GM19452 (cell line): ENCODE measurements at regions not wholly inside any gene's neighbourhood (a gene's known extent, or its start where the extent isn't known, plus 50 kb on each side); places are given as distances from the start of the nearest gene placed in this dataset.

Source experiments
- ATAC-seq: cut with Tn5 transposase; IDR thresholded peaks from one replicate; pipeline ENCODE4 v1.9.1; 2021; ENCODE audit not compliant: unreplicated experiment

GRCh38 chr4:53653484-53654053, 62.3 kb upstream of the LNX1 start:
- ATAC-seq = peak; percentile 70

GRCh38 chr4:53651156-53651735, 60.0 kb upstream of the LNX1 start:
- no peak for ATAC-seq

GRCh38 chr4:53649357-53649756, 58.1 kb upstream of the LNX1 start:
- ATAC-seq = no peak

DNA sequence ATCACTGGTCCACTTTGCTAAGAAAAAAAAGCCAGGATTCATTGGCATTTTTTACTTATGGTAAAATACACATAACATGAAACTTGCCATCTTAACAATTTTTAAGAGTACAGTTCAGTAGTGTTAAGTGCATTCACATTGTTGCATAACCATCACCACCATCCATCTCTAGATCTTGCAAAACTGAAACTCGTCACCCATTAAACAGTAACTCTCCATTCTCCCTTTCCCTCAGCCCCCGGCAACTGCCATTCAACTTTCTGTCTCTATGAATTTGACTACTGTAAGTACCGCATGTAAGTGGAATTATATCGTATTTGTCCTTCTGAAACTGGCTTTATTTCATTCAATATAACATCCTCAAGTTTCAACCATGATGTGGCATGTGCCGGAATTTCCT, 56.3 kb upstream of the LNX1 start:
- ATAC-seq = no peak

- no peak for ATAC-seq
Observed at GRCh38 chr4:53646795-53647194, 55.5 kb upstream of the LNX1 start.

- ATAC-seq = no peak
Observed at GRCh38 chr4:53645108-53645507, 53.8 kb upstream of the LNX1 start.

GRCh38 chr4:53644607-53645006, 53.3 kb upstream of the LNX1 start:
- no peak for ATAC-seq
